HG02943 (cell line): ENCODE measurements at regions not wholly inside any gene's neighbourhood (a gene's known extent, or its start where the extent isn't known, plus 50 kb on each side); places are given as distances from the start of the nearest gene placed in this dataset.

Experiments
- ATAC-seq: cut with Tn5 transposase; IDR thresholded peaks from one replicate; pipeline ENCODE4 v1.9.1; 2021; ENCODE audit warnings: mild to moderate bottlenecking, low read depth, moderate library complexity; ENCODE audit not compliant: unreplicated experiment

- ATAC-seq = no peak
These were observed 66.1 kb downstream of the LEPR start for GRCh38 chr1:65486613-65487012.

GRCh38 chr1:65489481-65489880 is 69.0 kb downstream of the LEPR start:
- ATAC-seq = no peak

DNA sequence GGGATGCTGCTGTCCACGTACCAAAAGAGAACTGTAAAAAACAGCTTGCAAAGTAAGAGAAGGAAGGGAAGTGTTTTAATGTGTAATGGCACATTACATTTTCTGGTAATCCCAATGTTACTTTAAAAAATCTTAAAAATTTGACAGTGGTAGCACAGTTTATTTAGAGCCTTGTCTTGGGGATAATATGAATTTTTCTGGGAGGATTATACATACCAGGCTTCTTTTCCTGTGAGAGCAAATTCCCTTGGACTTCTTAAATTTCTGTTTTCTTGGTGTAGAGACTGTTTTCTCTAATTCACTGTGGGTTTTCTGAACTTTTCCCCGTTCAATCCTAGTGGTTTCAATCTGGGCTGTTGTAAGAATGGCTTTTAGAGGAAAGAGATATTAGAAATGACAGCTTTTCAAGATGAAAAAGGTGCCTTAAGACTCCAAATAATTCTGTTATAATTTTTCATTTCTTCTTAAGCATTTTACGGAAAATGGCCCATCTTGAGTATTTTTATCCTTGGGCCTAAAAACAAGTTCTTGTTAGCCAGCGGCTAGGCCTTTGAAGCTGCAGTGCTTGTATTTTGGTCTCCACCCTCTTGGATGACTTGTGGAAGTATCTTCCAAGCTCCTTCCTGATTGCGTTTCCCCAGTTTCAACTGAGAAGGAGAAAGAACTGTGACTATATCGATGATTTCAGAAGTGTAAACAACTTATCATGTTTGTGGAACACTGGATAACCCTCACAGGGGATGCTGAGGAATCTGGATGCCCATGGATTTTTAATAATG is 70.0 kb downstream of the LEPR start:
- no peak for ATAC-seq

DNA sequence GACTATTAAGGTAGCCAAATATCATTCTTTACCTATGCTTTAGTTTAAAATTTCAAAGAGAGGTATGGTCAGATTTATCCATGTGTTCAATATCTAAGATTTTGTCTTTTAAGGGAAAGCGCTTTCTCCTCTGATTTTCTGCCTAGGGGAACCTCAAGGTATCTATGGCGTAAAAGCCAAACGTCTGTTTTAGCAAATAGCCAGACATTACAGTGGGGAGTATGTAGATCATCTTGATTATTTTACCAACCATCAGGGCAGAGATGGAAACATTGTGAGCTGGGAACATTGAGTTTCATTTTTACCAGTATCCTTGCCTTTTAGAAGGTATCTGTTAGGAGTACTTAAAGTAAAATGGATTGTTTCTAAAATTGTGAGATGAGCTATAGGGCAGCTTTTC is 71.0 kb downstream of the LEPR start:
- no peak for ATAC-seq

DNA sequence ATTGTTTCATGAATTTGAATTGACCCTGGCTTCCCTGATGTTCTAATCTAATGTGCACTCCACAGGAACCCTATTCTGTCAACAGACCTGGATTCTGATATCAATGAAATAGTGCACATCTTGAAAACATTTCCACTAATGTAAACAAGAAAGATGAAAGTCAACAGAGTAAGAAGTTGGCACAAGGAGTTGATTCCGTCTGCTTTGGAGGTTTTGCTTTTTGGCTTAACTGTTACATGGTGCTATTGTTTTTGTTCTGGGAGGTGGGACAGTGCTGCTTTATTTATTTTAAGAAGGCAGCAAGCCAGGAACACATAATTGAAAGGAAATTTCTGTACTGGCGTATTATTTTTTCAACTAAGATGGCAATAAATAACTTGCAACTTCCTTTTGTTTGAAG is 73.3 kb downstream of the LEPR start:
- no peak for ATAC-seq

- ATAC-seq = no peak
These were observed 74.2 kb downstream of the LEPR start for GRCh38 chr1:65494671-65495070.

- no peak for ATAC-seq
These were observed 74.7 kb downstream of the LEPR start for GRCh38 chr1:65495137-65495536.

- ATAC-seq = no peak
These were observed 76.9 kb downstream of the LEPR start for GRCh38 chr1:65497256-65497830.

DNA sequence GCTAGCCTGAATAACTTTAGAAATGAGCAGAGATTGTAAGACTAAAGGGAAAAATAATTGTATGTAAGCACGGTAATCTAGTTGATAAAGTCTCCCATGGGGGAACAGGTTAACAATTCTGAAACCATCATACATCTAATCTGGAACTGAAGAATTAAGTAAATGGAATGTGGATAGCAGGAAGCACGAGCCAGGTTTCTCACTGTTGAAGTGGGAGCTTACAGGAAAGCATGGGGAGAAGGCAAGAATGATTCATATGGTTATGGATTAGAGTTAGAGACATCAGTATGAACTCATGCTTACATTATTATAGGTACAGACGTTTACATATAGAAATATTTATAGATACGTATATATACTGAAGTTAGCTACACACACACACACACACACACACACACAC is 83.0 kb downstream of the LEPR start:
- no peak for ATAC-seq

- no peak for ATAC-seq
These were observed 83.8 kb downstream of the LEPR start for GRCh38 chr1:65504263-65504662.

- no peak for ATAC-seq
These were observed 85.3 kb downstream of the LEPR start for GRCh38 chr1:65505547-65506300.

GRCh38 chr1:65508051-65508450 is 87.6 kb downstream of the LEPR start:
- no peak for ATAC-seq

DNA sequence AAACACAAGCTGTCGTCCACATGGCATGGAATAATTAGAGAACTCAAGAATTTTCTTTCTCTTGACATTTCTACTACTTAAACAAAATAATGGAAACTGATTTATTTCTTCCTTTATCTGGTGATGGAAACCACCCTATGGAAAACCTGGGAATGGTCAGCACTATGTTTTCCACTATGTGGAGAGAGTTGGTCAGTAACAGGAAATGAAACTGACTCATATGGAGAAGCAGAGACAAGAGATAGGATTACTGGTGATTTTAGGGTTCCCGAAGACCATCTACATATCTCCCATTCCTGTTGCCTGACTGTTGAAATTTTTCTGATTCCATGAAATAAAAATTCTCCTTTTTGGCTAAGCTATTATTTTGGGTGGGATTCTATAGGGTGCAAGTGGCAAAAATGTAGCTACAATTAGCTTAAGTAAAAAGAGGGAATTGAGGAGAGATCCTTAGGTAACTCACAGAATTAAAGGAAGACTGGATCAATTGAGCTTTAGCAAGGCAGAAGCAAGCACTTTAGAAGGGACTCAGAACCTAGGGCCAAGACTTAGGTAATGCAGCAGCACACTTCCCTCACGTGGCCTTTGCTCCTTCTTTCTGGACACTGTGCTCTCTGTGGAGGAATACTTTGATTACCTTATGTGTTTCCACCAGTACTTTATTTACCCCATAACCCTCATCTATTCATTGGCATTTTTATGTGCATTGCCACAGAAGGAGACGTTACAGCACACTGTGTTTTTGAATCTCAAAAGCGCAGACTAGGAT is 89.6 kb downstream of the LEPR start:
- ATAC-seq = no peak

- no peak for ATAC-seq
These were observed 90.5 kb downstream of the LEPR start for GRCh38 chr1:65510961-65511360.

DNA sequence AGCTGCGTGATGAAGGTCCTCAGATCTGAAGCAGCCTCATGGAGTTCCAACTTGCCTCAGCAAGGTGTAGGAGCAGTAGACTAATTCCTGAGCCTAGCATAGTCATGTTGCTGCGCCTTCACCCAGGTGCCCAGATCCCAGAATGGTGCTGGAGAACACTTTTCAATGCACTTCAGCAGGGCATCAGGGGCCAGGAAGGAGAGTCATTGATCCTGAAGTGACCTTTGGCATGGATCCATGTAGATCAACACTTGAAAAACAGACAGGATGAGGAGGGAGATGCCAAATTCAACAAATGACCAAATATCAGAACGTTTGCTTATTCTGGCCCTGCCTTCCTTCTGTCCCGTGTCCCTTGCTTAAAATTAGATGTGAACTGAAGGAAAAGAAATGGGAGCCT is 91.9 kb downstream of the LEPR start:
- no peak for ATAC-seq

- no peak for ATAC-seq
These were observed 92.7 kb downstream of the LEPR start for GRCh38 chr1:65512967-65513780.

GRCh38 chr1:65514041-65514440 is 93.6 kb downstream of the LEPR start:
- no peak for ATAC-seq

DNA sequence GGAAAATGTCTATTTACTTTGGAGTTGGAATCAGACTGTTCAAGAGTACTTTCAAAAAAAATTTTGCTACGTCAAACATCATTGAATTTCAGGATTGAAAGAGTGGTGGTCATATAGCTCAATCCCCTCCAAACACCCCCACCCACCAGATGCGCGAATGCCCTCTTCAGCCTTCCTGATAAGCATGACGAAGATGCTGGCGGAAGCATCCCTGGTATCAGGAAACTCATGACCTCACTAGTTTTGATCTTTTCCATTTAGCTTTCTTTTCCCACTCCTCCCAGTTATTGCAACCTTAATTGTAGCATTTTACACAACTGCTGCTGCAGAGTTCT is 104.4 kb downstream of the LEPR start:
- ATAC-seq = no peak

GRCh38 chr1:65525266-65526048 is 105.0 kb downstream of the LEPR start:
- ATAC-seq = no peak
